Right lobe of liver (tissue), 4 donors: ENCODE measurements at regions not wholly inside any gene's neighbourhood (a gene's known extent, or its start where the extent isn't known, plus 50 kb on each side); places are given as distances from the start of the nearest gene placed in this dataset.

Experiments
- CTCF ChIP-seq, 4 donors: fragments of 200-600 bp in 3 of 4; fragments of 450-650 bp in 1 of 4; IDR thresholded peaks; one replicate each; pipeline versions ENCODE4 v1.5.1 to v1.8.0; 2016 to 2022; ENCODE audit warnings: antibody characterized with exemption in 4 of 4, mild to moderate bottlenecking in 2 of 4
- POLR2A ChIP-seq: fragments of 450-650 bp; IDR thresholded peaks from one replicate; pipeline ENCODE4 v1.6.1; 2017; ENCODE audit warnings: antibody characterized with exemption, mild to moderate bottlenecking
- donor health status: DM: no; HTN: no; CAD: no.
- donor health status: DM: no; HTN: no; CAD: no.
- donor health status: DM: no; HTN: yes; CAD: no.

GRCh38 chr5:3047212-3047774 is 295.8 kb upstream of the IRX2 start:
- TF ChIP-seq CTCF (IDR thresholded peaks at IDR 0.05): no peak
- TF ChIP-seq POLR2A: no peak
